ENCODE measurements at regions not wholly inside any gene's neighbourhood (a gene's known extent, or its start where the extent isn't known, plus 50 kb on each side); places are given as distances from the start of the nearest gene placed in this dataset.

- DNase-seq: no peak
These were observed 539.1 kb downstream of the SI start for GRCh38 chr3:164539215-164539614.

GRCh38 chr3:164537485-164537884, 540.8 kb downstream of the SI start:
- no peak for DNase-seq

- DNase-seq: no peak
These were observed 545.0 kb downstream of the SI start for GRCh38 chr3:164533275-164533674.

- DNase-seq: no peak
These were observed 552.0 kb downstream of the SI start for GRCh38 chr3:164526250-164526649.

- no peak for DNase-seq
These were observed 554.1 kb downstream of the SI start for GRCh38 chr3:164524201-164524600.

- no peak for DNase-seq
These were observed 556.1 kb downstream of the SI start for GRCh38 chr3:164522073-164522763.

- DNase-seq: no peak
These were observed 556.7 kb downstream of the SI start for GRCh38 chr3:164521644-164522043.

GRCh38 chr3:164521139-164521538, 557.2 kb downstream of the SI start:
- no peak for DNase-seq

GRCh38 chr3:164515256-164515655, 563.0 kb downstream of the SI start:
- no peak for DNase-seq

- no peak for DNase-seq
These were observed 563.7 kb downstream of the SI start for GRCh38 chr3:164514576-164514975.

- DNase-seq: no peak
These were observed 570.4 kb downstream of the SI start for GRCh38 chr3:164507886-164508285.

- DNase-seq: no peak
These were observed 579.4 kb downstream of the SI start for GRCh38 chr3:164498917-164499316.

- no peak for DNase-seq
These were observed 589.4 kb downstream of the SI start for GRCh38 chr3:164488893-164489292.

GRCh38 chr3:164486150-164486549, 592.1 kb downstream of the SI start:
- DNase-seq: no peak

GRCh38 chr3:164479978-164480377, 598.3 kb downstream of the SI start:
- DNase-seq: no peak

- no peak for DNase-seq
These were observed 598.9 kb downstream of the SI start for GRCh38 chr3:164479406-164479805.

- DNase-seq: no peak
These were observed 600.0 kb downstream of the SI start for GRCh38 chr3:164478323-164478722.

- DNase-seq: no peak
These were observed 600.9 kb downstream of the SI start for GRCh38 chr3:164477403-164477802.

- no peak for DNase-seq
These were observed 601.7 kb downstream of the SI start for GRCh38 chr3:164476631-164477030.

GRCh38 chr3:164470471-164470870, 607.8 kb downstream of the SI start:
- DNase-seq: no peak

- DNase-seq: no peak
These were observed 610.2 kb downstream of the SI start for GRCh38 chr3:164468055-164468454.

GRCh38 chr3:164467007-164467406, 611.3 kb downstream of the SI start:
- no peak for DNase-seq

- DNase-seq: no peak
These were observed 613.1 kb downstream of the SI start for GRCh38 chr3:164465172-164465571.

GRCh38 chr3:164460851-164461250, 617.4 kb downstream of the SI start:
- DNase-seq: no peak

GRCh38 chr3:164459521-164460151, 618.7 kb downstream of the SI start:
- no peak for DNase-seq

All from hematopoietic multipotent progenitor cell treated with erythropoietin and hydrocortisone succinate and interleukin-3 and kit ligand, for 6 days (in vitro differentiated cells).